Germinal center (tissue), 1 donor: ENCODE measurements at regions not wholly inside any gene's neighbourhood (a gene's known extent, or its start where the extent isn't known, plus 50 kb on each side); places are given as distances from the start of the nearest gene placed in this dataset.

Source experiments
- DNase-seq: peaks from one replicate; pipeline ENCODE4 v3.0.0; 2012; ENCODE audit warnings: mixed read lengths, low spot score

DNA sequence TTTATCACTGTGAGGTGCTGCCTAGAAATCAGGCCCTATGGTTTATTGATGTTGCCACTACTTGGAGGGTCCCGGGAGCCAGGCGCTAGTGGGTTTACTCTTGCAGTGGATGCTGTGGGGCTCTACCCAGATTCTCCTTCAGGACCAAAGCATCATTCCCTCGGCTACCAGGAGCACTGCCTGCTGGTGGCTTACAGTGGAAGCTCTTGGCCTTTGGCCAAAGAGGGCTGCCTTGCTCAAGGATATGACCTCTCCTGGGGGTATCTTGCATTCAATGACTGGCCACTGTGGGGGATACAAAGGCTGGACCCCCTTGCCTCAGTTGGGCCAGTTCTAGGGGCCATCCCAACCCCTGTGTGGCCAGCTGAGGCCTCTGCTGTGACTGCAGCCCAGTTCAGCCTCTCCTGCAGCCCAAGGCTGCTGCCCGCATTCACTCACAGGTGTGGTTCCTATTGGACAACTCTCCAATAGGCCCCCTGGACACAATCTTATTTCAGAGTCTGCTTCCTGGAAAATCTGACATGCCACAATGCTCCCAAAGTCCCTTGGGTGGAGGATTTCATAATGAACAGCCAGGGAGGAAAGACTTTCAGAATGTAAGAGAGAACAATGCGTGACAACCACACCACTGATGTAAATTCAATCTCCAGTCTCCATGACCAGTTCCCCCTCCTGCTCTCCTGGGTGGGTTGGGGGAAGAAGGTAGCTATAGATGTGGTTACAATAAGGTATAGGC, 196.3 kb downstream of the SNX10 start:
- DNase-seq: no peak

DNA sequence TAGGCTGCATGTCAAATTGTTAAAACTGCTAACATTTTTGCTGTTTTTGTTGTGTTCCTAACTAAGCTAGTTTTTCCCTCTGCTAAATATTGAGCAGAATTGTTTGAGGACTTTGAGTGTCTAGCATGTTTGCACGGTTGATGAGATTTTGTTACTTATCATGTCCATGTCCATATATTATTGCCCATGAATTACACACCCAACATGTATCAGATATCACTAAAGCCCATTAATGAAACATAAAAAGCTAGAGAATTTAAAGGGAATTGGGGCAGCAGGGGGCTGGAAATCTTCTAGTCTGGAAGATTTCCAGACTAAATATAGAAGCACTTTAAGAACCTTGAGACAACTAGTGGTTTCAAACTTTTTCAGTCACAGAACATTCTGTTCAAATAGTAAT, 197.7 kb downstream of the SNX10 start:
- DNase-seq: no peak

DNA sequence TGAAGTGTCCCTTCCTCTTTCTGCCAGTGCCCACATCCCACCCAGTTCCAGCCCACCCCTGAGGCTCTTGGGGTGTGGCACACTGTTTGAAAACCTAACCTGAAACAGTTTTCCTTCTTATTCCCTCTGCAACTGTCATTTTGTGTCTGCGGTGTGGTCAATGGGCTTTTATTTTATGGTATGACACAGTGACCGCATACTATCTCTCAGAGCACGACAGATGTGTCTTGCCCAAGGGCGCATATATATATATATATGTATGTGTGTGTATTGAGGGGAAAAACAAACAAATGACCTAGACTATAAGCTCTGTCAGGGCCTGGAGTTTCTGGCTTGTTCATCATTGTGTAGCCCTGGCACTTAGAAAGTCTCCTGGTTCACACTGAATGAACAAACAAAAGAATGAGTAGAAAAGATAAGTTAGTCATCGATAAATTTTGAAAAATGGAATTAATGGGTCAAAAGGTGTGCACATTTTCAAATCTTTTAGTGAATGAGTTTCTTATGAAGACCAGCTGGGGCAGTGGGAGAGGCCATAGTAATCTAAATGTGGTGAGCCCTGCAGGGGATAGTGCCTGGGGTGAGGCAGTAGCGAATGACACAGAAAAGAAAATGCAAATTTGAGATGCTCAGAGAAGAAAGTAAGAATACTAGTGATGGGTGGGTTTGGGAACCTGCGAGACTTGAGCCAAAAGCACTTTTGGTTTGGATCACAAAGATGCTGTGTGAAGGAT, 198.4 kb downstream of the SNX10 start:
- DNase-seq: no peak

DNA sequence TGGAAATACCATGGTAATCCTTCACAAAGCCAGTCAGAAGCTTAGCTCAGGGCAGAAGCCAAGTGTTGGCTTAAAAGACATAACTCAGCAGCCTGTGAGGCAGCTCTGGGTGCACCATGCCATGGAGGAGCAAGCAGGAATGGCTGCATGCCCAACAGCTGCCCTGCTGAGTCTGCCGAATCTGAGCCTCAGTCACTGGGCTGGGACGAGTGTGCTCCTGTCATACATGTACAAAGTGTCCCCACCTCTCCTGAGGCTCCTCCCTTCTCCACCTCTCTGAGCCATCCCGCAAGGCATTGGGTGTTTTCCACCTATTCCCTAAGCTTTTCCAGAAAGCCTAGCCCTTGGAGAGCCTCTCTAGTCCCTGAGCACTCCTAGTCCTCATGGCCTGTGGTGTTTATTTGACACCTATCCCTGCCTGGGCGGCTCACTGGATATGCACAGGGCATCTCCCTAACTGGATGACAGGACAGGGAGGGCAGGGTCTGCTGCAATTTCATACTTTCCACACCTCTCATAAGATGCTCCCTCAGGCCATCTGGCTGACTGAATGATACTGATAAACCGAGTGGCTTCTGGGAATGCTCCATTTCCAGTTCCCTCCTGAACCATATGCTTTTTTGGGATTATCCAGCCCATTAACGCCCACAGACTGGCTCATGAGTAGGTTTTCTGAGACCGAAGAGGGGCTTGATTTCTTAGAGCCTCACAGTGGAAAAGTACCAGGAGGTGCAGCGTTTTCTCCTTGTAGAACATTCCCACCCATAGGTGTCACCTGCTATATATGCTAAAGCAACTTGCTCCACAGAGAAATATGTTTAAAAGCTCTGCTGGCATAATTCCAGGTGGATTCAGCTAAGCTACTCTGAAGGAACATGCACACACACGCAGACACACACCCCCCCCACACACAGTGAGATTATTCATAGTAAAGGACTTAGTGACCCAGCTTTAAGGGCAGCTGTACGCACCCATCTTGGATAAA, 199.3 kb downstream of the SNX10 start:
- DNase-seq: no peak

DNA sequence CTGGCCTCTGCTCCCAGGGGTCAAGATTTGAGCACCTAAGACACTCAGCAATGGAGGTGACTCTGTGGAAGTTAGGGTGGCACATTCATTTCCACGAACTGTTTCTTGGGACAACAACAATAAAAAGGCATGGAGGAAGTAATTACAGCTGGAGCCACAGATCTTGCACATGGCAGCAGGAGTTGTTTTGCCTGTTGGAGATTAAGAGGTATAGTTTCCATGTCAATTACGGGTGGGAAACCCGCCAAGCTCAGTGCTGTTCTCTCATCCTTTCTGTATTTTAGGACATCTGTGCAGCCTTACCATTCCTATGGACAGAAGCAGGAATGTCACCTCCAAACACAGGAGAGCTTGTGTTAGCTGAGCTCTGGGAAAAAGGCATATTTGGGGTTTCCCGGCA, 201.2 kb downstream of the SNX10 start:
- DNase-seq: no peak

DNA sequence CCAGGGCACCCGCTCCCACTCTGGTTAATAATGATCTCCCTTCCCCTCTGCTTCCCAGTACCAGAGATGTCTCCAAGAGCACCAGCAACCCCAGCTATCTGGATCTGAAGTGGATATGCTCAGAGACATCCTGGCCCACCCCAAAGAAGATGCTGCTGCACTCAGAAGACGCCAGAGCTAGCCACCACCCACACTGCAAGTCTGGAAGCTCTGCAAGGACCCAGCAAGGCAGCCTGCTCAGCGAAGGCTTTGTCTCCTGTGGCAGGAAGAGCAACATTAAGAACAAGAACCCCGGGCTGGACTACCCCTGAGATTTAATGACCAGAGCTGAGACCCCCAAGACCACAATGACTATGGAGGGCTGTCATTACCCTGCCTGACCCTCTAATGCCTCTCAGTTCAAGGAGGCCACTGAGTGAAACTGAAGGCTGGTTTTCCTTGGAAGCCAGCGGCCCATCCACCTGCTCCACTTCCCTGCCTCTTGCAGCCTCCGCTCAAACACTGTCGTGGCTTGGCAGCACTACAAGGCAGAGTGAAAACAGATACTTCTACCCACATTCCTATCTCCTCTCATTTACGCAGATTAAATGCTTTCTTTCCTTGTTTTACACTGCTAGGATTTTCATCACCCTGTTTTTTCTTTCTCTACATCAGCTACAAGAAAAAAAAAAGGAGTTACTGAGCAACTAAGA, 202.2 kb downstream of the SNX10 start:
- no peak for DNase-seq

DNA sequence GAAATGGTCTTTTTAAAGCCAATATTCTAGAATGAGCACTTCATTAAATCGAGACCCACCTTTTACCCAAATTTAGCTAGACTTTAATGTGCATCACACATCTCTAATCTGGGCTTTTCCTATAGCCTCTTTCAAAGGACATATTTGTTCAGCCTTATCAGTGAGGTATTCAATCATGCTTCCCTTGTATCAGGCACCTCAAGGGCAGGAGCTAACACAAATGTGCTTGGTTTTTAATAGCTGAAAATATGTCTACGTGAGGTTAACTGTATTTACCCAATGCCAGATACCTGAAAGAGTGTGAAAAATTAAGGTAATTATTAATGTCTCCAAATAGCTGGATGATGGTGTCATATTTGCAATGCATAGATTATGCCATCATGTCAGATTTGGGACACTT, 203.9 kb downstream of the SNX10 start:
- DNase-seq: no peak

DNA sequence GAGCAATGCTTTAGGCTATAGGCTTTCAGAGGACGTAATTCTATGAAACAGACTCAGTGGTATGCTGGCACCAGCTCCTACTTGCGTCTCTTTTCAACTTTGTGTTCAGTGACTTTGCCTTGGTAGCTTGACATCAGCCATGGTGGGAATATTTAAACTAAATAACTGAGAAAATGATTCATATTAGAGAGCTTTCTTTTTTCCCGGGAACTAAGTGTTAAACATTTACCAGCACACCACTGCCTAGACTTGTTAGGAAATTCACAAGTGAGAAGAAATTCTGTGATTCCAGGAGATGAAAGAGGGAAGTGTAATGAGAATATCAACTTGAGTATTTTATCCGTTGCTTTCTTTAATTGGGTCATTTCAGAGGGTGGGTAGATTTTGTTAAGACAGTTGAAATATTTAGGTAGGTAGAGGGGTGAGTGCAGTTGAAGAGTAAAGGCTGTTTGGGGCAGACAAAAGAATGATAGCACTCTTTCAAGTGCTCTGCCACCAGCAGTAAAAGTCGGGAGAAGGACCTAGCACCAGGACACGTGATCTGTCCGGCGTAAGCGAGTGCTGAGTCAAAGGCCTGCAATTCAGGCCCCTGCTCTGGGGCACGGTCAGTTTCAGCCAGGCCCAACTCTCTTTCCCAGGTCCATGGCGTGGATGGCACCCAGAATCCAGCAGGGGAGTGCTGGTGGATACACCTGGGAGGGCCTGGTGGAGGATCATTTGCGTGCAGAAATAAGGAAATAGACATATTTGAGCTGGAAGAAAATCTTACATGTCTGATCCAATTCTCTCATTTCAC, 206.3 kb downstream of the SNX10 start:
- DNase-seq: no peak

DNA sequence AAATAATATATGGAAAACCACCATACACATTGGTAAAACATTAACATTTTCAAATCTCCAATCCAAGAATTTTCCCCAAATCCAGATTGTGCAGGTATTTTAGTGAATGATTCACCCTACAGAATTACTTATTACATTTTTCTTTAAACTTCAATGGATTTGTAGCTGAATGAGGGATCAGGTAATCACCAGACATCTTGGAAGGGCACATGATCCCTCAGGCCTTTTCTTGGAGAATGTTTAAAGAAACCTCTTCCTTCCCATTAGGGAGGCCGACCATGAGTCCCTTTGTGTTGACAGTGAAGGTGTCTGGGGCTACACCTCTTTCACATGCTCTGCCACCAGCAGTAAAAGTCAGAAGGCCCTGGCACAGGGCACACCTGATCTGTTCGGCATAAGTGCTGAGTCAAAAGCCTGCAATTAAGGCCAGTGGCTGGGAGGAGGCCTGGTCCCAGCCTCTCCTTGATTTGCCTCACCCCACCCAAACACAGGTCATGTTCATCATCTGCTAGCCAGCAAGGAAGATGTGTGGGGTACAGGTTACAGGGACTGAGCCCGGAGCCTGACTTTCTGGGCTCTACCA, 207.7 kb downstream of the SNX10 start:
- no peak for DNase-seq

DNA sequence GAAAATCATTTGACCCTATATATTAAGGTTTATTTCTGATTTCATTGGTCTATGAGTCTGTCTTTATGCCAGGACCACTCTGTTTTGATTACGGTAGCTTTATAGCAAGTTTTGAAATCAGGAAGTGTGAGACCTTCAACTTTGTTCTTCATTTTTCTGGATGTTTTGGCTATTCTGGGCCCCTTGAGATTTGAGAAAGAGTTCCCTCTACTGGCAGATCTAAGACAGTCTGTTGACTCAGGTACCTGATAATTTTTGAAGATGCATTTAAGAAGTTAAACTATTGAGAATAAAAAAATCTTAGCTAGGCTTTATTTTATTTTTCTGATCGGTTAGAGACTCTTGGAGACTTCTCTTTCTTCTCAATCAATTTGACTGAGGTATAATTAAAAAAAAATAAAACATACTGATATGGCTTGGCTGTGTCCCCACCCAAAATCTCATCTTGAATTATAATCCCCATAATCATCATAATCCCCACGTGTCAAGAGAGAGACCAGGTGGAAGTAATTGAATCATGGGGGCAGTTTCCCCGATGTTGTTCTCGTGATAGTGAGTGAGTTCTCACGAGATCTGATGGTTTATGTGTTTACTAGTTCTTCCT, 209.2 kb downstream of the SNX10 start:
- peak; percentile 54 for DNase-seq

DNA sequence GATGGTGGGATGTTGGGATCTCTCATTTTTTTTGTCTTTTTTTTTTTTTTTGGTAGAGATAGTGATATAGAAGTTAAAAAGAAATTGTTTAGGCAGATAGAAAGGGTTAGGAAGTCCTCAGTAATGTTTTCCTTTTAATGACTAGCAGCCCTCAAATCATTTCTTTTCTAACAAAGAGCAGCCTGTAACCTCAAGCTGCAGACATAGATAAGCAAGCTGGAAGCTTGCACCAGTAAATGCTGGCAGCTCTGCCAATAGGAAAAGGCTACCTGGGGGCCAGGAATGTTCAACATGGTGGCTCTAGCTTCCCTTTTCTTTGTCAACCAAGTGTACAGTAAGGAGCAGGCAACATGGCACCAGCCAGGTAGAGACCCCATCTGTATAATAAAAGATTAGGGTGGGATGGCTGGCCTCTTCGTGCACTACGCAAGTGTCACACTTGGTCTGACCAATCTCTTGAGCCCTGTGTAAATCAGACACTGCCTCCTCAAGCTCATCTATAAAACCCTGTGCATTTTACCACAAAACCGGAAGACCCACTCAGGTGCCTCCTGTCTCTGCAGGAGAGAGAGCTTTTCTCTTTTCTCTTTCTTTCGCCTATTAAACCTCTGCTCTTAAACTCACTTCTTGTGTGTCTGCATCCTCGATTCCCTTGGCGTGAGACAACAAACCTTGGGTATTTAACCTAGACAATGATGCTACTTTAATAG, 212.9 kb downstream of the SNX10 start:
- no peak for DNase-seq

DNA sequence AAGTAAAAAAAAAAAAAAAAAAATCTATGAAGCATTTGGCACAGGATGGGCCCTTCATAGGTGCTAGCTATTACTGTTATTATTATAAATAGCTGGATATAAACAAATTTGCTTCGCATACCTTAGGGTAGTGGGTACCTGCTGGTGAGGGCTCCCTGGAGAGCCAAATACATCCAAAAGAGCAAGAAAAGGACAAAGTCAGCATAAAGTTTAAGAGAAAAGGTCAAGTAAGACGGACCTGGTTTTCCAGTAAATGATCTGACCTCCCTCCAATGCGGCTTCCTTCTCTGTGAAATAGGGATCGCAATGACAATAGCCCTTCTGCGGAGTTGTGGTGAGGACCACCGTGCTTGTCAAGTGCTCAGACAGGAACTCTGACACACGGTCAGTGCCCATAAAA, 214.5 kb downstream of the SNX10 start:
- DNase-seq: no peak

DNA sequence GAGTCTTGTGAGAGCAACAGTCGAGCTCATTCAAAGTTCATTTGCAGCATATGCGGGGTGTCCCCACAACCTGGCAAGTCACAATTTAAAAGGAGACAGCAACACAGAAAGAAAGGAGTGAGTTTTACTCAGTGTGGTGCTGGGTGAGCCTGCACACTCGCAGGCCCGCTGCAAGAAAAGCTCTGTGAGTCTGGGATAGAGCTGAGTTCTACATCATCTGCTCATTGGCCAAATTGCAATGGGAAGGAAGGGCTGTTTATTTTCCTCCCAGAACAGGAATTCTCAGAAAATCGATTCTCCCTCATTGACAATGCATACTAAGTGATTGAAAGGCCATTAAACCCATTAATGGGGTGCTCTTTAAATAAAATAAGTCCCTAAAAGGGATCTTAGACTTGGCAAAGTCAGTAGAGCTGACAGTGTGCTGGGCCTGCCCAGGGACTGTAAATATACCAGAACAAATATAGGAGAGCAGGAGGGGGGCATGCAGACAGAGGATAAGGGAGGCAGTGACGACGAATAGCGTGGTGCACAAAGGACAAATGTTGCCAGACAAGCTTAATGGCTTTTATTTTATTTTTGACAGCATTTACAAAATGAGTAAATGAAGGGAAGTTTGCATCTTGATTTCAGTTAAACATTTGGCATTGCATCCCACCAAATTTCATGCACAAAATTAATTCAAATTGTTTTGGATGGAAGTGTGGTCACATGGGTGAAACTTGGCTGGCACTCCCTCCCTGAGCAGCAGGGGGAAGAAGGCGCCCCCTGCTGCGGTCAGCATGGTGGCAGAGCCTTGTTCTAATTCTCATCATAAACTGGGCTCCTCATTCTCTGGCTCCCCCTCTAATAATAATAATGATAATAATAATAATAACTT, 215.7 kb downstream of the SNX10 start:
- DNase-seq: no peak

DNA sequence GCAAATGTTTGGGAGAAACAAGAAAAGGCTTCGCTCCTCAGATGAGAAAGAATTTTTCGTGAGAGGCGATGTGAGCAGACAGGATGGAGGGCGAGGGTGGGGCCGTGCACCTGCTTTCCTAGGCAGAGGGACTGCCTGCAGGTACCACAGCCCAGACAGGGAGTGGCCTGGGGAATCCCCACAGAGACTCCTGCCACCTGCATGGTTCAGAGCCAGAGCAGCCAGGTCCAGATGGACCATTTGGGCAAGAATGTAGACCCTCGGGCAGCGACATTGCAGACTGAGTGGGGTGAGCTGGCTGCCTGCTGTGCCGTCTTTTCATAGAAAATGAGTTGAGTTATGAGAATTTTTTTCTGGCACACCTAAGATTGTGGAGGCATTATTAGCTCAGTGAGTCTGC, 216.8 kb downstream of the SNX10 start:
- DNase-seq: no peak

DNA sequence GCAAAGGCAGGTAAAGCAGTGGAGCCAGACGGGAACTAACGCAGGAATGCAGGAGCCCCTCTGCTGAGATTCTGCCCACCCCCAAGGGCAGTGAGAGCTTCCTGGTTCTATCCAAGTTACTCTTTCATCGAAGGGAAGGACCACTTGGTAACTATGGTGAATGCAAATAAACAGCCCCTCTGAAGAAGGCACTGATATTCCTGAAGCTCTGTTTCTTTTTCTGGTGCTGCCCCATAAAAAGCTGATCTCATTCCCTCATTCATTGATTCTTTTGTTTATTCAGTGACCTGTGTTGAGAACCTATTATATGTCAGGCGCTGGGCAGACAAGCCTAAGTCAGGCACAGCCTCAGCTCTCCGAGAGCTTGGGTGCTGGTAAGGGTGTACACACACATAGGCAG, 217.3 kb downstream of the SNX10 start:
- DNase-seq: no peak

DNA sequence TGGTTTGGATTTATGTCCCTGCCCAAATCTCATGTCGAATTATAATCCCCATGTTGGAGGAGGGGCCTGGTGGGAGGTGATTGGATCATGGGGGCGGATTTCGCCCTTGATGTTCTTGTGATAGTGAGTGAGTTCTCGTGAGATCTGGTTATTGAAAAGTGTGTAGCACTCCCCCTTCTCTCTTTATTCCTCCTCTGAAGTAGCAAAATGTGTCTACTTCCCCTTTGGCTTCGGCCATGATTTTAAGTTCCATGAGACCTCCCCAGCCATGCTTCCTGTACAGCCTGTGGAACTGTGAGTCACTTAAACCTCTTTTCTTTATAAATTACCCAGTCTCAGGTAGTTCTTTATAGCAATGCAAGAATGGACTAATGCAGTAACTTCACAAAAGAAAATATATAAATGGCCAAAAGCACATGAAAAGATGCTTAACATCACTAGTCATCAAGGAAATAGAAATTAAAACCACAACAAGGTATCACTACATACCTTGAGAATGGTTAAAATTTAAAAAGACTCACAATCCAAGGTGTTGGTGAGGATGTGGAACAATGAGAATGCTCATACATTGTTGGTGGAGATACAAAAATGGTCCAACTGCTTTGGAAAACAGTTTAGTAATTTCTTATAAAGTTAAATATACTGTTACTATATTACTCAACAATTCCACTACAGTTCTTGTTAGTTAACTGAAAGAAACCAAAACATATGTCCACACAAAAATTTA, 218.7 kb downstream of the SNX10 start:
- DNase-seq: no peak

DNA sequence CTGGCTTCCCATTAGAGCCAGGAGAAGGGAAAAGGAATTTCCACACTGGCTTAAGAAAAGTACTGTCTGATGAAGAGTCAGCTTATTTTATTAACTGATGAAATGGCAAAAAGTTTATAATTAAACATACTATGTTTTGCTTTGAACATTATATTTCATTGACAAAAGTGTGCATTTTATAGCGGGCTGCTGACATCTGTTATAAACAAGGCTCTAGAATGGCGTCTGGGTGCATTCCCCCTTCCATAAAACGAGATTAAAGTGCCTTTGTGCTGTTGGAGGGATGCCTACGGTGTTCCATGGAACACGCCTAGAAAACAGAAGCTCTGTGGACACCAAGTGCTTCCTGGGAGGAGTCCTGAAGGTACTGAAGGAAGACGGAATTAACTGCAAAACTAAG, 220.2 kb downstream of the SNX10 start:
- DNase-seq: no peak

DNA sequence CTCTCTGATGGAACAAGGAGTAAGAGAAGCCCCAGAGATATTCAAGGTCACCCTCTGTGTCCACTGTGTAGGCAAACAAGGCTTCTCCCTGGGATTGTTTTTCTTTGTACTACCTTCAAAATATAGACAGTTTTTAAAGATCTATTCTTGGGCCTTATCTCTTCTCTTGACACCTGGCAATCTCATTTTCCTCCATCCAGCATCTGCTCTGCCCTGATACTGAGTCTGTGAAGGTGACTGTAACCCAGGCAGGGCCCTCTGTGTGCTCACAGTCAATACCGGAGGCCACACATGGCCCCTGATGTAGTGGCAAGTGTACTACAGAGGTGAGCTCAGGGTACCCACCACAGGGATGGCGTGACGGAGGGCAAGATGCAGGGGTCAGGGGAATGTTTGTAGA, 221.1 kb downstream of the SNX10 start:
- no peak for DNase-seq
